GM18519 (cell line): ENCODE measurements at regions not wholly inside any gene's neighbourhood (a gene's known extent, or its start where the extent isn't known, plus 50 kb on each side); places are given as distances from the start of the nearest gene placed in this dataset.
"Not testable (repeated sequence)": the region's sequence is repeated elsewhere in the genome, so short reads cannot be mapped to it uniquely, and the experiment has no call there.

ENCODE experiments used
- ATAC-seq: cut with Tn5 transposase; IDR thresholded peaks from one replicate; pipeline ENCODE4 v1.9.1; 2021; ENCODE audit warnings: mild to moderate bottlenecking, moderate library complexity; ENCODE audit not compliant: unreplicated experiment, low FRiP score

DNA sequence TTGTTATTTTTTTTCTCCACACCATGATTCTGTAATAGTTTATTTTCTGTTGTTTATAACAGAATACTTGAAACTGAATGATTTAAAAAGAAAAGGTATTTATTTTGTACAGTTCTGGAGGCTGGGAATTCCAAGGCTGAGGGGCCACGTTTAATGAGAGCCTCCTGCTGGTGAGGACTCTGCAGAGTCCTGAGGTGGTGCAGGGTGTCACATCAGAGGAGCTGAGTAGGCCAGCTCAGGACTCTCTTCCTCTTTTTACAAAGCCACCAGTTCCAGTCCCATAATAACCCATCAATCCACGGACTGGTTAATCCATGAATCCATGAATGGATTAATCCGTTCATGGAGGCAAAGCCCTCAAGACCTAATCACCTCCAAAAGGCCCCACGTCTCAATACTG, 71.6 kb downstream of the TFAP2A start:
- no peak for ATAC-seq

DNA sequence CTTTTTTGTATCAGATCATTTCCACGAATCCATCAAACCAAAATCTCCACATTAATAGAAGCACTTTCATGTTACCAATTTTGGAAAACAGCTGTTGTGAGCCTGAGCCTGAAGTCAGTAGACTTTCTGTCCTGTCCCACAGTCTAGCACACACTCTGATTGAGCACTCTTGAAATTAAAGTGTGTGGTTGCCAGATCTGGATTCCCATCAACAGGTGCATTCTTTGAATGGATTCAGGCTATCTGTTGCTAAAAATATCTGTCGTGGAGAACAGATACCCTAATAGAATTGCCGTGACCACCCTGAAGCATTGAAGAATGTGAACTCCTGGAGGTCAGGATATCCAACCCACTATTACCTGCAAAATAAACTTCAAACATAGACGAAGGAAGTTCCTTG, 73.3 kb downstream of the TFAP2A start:
- no peak for ATAC-seq

DNA sequence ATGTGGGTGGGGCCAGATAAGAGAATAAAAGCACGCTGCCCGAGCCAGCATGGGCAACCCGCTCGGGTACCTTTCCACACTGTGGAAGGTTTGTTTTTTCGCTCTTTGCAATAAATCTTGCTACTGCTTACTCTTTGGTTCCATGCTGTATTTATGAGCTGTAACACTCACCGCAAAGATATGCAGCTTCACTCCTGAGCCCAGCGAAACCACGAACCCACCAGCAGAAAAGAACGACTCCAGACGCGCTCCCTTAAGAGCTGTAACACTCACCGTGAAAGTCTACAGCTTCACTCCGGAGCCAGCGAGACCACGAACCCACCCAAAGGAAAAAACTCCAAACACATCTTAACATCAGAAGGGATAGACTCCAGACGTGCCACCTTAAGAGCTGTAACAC, 76.7 kb downstream of the TFAP2A start:
- ATAC-seq: no peak

DNA sequence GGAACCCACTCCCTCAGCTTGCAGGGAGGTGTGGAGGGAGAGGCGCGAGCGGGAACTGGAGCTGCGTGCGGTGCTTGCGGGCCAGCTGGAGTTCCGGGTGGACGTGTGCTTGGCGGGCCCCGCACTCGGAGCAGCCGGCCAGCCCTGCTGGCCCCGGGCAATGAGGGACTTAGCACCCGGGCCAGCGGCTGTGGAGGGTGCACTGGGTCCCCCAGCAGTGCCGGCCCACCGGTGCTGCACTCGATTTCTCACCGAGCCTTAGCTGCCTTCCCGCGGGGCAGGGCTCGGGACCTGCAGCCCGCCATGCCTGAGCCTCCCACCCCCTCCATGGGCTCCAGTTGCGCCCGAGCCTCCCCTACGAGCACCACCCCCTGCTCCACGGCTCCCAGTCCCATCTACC, 77.5 kb downstream of the TFAP2A start:
- not testable (repeated sequence) for ATAC-seq

DNA sequence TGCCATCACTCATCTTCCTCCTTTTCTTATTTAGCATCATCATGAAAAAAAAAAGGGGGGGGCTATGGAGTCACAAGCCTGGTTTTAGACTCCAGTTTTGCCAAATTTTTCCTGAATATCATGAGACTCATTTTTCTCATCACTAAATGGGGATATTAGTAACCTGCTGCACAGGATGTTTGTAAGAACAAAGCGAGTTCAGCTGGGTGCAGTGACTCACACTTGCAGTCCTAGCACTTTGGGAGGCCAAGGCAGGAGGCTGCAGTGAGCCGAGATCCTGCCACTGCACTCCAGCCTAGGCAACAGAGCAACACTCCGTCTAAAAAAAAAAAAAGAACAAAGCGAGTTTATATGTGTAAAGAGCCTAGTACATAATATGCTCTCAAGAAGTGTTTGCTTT, 82.8 kb downstream of the TFAP2A start:
- no peak for ATAC-seq

DNA sequence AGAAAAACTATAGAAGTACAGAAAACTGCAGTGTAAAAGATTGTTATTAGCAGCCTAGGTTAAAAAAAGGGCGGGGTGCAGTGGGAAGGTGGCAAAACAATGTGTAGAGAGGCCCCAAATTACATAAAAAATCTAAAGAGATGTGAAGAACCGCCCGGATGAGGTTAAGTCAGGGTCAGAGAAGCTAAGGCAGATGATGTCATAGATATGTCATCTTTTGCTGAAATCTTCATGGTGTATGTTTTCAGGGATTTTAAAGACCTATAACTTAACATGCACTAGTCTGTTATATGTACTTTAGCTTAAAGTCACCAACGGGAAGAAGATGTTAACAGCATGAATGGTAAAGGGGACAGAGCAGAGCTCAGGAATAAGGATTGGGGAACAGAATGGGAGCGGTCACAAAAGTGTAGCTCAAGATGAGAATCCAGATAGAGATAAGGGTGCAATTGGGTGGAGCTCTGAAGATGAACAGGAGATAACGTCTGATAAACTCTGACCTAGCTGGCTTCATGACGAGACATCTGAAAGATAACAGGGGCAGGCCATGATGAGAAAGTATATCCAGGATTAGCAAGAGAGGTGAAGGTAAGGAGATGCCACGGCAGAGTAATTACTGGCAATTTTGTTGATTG, 83.4 kb downstream of the TFAP2A start:
- no peak for ATAC-seq

DNA sequence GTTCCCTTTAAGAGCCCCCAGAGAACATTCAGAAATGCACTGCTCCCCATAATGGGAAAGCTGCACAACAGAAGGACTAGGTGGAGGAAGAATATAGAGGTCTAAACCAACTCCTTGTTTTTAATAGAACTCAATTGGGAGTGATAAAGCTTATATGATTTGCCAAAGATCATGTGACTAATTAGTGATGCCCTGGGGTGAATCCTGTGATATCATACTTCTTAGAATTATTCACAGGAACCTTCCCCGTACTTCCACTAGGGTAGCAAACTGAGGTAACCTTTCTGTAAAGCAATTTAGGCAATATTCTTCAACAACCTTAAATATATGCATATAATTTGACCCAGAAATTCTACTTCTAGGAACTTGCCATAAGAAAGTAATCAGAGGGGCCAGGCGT, 84.4 kb downstream of the TFAP2A start:
- no peak for ATAC-seq

DNA sequence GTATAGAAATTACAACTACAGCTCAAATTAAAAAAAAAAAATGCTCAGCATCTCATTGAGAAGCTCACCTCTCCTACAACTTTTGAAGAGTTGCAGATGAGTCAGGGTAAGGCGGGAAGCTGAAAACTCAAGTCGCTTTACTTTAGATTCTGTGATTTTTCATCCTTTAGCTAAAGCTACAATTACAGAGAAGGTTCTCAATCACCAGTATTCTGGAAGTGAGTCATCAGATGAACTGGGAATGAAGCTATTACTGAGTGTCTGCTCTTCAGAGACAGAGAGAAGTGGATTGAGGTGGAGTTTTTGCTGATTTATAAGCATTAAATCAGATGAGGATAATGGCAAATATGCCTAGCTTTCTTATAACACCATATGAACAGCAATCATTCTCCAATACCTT, 91.9 kb downstream of the TFAP2A start:
- no peak for ATAC-seq

DNA sequence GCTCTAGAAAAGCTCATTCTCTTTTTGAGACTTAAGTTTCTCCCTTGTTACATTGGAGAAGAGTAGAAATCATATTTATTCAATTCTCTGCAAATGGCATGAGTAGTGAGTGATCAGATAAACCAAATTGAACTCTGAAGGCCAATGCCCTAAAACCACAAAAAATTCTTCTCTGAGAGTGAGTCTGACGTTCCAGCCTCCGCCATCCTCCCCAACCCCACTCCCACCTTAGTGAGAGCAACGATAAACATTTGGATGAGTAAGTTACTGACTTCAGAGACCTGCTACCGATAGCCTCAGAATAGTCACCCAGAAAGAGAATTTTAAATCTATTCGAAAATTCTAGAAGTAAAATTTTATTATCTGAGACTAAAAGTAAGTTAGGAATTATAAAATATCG, 94.6 kb downstream of the TFAP2A start:
- no peak for ATAC-seq

DNA sequence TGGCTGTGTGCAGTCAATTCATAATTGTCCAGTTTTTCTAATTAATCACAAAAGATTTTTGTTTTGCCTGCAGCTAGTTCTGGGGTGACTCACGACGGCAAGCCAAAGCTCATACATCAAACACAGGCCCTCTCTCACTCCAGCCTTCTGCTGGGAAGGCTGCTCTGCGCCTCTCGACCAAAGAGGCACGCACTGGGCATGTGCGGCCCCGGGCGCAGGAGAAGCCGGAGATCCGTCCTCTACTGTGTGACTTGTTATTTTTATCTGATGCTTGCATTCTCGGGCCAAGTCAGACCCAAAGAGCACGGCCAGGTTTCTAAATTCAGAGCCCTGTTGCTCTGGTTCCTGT, 98.5 kb downstream of the TFAP2A start:
- ATAC-seq: no peak

DNA sequence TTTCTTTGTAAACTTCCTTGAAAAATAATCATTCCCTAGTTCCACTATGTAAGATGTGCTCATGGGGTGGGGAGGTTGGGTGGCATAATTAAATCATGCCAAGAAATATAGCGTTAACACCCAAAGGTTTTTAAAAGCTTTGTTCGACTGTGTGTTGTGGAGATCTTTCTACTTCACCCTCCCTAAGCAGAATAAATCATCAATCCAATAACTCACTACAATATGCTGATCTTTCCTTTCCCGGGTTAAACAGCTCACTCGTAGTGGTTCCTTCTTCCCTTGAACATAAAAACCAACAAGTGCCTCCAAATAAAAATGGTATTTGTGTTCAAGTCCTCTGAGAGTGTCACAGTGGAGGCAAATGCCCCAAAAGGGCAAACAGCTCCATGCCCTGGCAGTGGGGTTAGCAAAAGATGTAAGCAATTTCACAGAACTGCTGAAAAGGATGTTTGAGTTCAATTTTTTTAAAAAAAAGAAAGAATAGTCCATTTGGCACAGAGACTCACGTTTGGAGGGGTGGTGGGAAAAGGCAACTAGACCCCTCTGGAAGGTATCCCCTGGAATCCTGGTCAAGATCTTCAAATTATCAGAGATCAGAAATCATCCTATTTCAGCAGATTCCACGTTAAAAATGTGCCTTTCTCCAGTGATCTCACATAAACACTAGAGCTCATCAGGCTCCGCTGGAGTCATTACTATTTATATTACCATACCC, 99.1 kb downstream of the TFAP2A start:
- no peak for ATAC-seq

DNA sequence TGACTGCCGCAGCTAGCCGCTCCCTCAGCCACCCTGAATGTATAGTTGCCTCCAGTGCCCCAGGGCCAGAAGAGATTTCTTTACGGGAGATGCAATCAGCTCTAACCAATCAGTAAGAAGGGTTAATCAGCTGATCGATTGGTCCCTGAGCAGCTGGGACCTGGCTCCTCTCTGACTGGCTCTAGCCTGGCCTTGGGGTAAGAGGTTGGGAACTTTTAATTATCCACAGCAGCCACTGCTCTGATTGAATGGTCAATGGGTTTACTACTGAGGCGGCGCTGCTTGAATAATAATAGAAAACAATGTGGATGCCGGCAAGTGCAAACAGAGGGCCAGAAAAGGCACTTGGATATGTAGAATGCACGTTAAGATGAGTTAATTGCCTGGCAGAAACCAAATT, 99.8 kb downstream of the TFAP2A start:
- no peak for ATAC-seq

DNA sequence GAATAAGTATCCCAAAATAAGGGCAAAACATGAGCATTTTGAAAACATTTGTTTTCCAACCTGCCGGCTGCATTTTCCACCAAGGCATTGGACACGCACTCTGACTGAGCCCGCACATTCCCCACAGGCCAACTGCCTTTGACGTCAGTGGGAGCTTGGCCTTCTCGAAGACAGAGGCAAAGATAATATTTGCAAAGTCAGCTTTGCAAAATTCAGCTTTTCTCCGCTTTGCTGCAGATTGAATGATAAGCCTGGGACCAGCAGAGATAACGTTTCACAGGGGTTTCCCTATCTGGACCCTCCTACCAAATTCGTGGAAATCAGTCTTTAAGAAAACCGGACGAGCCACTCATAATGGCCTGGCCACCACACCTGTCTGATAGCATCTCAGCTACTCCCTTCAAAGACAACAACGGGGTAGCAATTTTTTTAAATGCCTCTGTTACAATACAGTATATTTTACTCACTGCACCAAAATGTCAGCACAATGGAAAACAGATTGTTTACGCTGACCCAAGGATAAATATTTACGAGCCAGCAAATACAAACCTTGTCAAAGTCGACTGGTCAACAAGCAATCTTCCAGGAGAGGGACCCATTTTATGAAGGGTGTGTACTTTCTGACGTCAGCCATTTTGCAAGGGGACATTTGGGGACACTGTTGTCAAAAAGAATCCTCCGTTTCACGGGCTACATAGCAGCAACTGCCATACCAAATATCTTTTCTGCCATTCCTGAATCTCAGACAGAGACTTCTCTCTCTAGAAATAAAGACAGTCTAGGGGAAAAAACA, 100.5 kb downstream of the TFAP2A start:
- ATAC-seq: no peak

DNA sequence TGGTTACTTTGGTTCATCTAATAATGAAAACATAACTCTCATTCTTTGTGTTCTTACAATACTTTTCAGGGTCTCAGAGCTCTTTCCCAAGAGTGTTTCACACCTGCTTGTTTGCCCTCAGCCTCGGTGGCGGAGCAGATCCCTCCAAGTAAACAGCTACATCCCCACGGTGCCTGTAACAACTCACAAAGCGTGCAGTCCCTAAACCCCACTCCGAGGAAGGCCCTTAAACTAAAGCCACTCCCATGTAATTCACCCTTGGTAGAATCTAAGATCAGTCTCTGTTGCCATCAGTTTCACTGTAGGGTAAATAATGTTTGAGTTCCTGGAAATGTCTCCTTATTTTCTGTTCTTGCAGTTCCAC, 101.1 kb downstream of the TFAP2A start:
- no peak for ATAC-seq

DNA sequence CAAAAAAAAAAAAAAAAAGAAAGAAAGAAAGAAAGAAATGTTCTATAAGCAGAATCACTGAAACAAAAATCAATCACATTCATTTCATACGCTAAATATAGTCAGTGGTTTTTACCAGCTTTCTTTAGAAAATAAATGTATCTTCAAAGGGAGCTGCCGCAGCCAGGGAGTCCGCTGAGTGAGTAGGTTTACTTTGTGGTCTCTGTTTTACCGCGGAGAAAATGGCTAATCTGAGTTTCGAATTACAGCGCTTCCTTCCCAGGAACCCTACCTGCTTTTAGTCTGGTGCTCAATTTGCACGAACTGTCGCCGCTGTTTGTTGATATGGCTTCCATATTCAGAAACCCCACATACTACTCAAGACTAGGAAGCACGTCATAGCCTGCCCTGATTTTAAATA, 102.4 kb downstream of the TFAP2A start:
- no peak for ATAC-seq

DNA sequence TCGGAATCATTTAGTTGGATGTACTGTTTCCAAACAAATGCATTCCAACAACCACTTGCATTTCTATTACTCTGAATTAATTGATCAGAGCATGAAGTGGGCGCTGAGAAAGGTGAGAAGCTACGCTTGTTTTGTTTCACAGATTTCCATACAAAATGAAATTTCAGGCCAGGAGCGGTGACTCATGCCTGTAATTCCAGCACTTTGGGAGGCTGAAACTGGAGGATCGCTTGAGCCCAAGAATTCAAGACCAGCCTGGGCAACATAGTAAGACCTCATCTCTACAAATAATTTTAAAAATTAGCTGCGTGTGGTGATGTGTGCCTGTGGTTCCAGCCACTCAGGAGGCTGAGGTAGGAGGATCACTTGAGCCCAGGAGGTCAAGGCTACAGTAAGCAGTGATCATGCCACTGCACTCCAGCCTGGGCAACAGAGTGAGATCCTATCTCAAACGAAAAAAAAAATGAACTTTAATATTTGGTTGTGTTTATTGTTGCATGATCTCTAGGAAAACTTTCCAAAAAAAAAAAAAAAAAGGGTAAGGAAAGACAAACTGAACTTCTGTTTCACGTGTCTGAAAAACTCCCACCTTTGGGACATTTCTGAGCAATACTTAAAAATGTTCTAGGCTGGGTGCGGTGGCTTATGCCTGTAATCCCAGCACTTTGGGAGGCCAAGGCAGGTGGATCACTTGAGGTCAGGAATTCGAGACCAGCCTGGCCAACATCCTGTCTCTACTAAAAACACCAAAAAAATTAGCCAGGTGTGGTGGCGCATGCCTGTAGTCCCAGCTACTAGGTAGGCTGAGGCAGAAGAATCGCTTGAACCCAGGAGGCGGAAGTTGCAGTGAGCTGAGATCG, 103.1 kb downstream of the TFAP2A start:
- not testable (repeated sequence) for ATAC-seq

DNA sequence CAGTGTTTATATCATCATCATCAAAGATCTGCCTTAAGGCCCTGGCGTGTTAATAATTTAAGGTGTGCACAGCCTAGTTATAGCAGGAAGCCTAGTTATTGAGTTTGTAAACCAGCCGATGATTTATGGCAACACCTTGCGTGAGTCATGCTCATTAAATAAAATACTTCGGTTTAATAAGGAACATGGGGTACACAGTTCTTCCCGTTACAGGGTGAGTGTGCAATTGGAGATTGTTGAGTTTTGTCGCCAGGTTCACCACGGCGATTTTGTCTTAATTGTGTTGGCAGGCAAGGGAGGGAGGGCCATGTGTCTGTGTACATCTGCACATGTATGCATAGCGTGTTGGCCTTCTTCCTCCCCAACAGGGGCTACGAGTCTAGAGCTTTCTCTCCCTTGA, 104.0 kb downstream of the TFAP2A start:
- no peak for ATAC-seq

DNA sequence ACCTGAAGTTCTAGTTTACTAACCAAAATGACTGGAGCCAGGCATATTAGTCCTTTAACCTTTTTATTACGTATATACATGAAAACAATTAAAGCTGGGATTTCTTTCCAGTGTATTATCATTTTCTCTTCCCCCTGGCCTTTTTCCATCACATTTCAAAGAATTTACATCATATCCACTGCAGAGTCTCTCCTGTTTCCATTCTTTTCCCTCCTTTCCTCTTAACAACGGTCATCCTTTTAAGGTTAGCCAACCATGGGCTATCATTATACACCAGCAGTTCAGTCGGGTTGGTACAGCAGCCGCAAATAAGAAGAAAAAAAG, 104.6 kb downstream of the TFAP2A start:
- ATAC-seq: no peak

DNA sequence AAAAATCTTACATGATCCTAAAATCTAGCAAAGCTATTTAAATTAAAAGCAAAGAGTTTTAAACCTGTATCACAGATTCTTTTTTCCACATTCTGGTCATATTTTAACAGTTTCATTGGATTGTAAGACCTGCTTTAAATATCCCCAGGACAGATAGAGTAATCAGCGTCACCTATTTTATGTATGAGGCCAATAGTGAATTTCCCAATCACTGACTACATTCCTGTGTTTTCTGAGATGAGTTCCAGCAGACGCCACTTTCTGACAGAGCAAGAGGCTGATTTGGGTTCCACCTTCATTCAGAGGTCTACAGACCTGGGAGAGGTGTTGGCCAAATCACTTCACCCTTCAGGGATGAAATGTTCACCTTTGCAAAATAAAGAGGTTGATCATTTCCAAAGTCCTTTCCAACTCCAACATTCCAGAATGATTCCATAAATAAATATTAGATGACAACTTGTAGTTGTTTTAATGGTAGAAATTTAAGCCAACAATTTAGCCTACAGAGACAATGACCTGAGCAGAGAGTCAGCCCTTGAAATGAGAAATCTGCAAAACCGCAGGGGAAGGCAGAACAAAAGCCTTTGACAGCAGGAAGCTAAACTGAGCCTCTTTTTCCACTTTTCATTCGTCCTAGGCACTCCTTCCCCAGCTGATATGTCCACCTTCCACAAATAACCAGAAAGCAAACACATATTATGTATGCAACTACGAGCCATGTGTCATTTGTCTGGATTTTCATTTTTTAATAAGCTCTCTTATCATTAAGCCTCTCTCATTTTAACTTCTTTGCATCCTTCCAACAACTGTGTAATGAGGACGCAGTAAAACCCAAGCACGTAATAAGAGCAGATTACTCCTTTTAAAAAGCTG, 105.2 kb downstream of the TFAP2A start:
- no peak for ATAC-seq

DNA sequence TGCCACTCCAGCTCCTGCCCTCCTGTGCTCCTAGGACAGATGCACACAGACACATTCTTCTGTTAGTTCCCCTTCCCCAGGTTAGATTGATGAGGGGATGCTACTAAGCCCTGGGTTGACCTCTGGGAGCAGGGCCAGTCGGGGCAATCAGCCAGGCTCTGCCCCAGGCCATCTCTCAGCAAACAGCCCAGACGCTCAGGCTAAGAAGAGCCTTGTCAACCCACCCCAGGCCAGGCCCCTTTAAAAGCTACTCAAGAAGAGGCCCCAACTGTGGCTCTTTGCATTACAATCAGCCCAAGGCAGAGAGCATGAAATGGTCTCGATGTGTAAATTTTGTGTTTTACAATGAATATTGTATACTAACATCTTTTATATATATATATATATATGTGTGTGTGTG, 107.4 kb downstream of the TFAP2A start:
- ATAC-seq: no peak
